GM18867 (cell line): ENCODE measurements at regions not wholly inside any gene's neighbourhood (a gene's known extent, or its start where the extent isn't known, plus 50 kb on each side); places are given as distances from the start of the nearest gene placed in this dataset.
"Not testable (repeated sequence)": the region's sequence is repeated elsewhere in the genome, so short reads cannot be mapped to it uniquely, and the experiment has no call there.

ENCODE experiments used
- ATAC-seq: cut with Tn5 transposase; IDR thresholded peaks from one replicate; pipeline ENCODE4 v1.9.1; 2021; ENCODE audit warnings: mild to moderate bottlenecking, moderate library complexity; ENCODE audit not compliant: unreplicated experiment

DNA sequence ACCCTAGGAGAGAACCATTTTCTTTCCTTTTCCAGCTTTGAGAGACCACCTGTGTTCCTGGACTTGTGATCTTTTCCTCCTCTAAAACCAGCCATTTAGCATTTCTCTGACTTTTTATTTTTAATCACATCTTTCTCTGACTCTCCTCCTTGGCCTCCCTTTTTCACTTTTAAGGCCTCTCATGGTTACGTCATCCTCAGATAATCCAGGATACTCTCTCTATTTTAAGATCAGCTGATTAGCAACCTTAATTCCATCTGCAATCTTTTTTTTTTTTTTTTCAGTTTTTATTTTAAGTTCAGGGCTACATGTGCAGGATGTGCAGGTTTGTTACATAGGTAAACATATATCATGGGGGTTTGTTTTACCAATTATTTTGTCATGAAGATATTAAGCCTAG lies 54.0 kb downstream of the RFPL4B start:
- no peak for ATAC-seq

GRCh38 chr6:112407101-112407590 lies 60.0 kb downstream of the RFPL4B start:
- no peak for ATAC-seq

DNA sequence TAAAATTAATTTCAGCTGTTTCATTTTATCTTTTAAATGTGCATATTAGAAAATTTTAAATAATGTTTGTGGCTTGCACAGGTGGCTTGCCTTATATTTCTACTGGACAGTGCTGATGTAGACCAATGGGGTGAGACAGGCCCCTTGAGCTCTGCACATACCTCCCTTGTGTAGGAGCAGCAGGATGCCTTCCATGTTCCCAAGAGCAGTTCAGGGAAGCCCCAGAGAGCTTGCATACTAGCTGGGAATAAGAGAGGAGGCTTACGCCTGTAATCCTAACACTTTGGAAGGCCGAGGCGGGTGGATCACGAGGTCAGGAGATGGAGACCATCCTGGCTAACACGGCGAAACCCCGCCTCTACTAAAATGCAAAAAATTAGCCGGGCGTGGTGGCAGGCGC lies 61.4 kb downstream of the RFPL4B start:
- no peak for ATAC-seq

DNA sequence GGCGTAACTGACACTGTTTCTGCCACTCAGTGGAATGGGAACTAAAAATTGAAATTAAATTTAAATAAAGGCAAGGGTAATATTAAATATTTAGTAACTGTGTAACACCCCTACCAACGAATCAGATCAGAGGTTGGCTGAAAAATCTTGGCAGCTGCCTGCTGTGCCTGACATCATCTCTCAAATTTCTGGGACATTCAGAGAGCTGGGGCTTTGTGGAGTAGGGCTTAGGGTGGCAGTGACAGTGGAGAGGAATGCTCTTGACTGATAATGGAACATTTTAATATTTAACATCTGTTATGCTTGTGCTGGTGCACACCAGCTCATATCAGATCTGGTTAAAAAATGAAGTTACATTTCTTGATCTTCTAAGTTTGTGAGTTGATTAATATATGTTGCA lies 62.2 kb downstream of the RFPL4B start:
- no peak for ATAC-seq

DNA sequence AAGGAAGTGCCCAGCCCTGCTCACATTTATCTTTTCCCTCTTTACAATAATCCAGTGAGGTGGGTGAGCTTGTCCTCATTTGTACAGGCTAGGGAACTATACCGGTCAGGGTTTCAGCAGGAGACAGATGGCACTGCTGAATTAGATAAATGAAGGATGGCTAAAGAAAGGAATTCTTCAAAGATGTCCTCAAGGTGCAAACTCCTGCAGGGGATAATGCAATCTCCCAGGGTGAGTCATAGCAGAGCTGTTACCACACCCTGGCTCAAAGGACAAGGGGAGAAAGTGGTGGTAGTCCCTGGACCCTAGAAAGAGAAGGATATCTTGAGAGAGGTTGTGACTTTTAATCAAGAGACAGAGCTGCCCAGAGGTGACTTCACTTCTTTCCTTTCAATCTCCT lies 66.7 kb downstream of the RFPL4B start:
- ATAC-seq = no peak

DNA sequence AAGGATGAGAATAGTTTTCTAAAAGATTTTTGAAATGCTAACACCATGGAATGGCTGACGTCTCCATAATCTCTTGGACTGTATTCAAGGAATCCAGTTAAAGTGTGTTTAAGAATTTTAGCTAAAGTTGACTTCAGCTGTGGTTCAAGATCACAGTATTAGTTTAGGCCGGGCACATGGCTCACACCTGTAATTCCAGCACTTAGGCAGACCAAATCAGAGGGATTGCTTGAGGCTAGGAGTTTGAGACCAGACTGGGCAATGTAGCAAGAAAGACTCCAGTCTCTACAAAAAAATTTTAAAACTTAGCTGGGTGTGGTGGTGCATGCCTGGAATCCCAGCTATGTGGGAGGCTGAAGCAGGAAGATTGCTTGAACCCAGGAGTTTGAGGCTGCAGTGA lies 68.2 kb downstream of the RFPL4B start:
- ATAC-seq = no peak

GRCh38 chr6:112416866-112417265 lies 69.7 kb downstream of the RFPL4B start:
- ATAC-seq = no peak

- ATAC-seq = not testable (repeated sequence)
These were observed 79.9 kb downstream of the RFPL4B start for GRCh38 chr6:112427011-112427410.

GRCh38 chr6:112427499-112427898 lies 80.4 kb downstream of the RFPL4B start:
- no peak for ATAC-seq

DNA sequence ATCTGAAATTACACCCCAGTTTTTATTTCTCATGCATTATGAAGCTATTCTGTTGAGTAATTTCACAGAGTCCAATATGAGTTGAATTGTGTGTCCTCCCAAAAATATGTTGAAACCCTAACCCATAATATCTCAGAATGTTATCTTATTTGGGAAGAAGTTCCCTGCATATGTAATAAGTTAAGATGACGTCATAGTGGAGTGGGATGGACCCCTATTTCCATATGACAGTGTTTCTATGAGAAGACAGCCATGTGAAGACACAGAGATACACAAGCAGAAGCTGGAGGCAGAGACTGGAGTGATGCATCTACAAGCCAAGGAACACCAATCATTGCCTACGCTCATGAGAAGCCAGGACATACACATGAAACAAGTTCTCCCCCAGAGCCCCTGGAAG lies 81.3 kb downstream of the RFPL4B start:
- no peak for ATAC-seq

GRCh38 chr6:112429226-112429625 lies 82.1 kb downstream of the RFPL4B start:
- ATAC-seq = no peak

DNA sequence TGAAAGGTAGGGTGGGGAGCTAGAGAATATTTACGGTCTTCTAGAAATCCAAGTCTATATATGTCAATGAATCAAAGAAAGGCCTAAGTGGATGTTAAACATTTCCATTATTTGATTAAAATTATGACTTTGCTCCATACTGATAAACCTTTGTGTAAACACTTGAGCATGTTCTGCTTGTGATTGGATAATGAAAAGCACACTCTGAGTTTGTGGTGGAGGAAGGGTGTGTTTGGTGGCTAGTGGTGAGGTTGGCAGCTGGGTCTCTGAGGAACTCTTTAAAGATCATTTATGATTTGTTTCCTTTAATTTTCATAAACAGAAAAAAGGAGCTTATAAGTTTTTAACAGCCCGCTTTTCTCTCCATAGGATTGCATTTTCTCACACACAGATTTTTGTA lies 84.7 kb downstream of the RFPL4B start:
- no peak for ATAC-seq

GRCh38 chr6:112432853-112433252 lies 85.7 kb downstream of the RFPL4B start:
- ATAC-seq = no peak

GRCh38 chr6:112433457-112433856 lies 86.3 kb downstream of the RFPL4B start:
- no peak for ATAC-seq

DNA sequence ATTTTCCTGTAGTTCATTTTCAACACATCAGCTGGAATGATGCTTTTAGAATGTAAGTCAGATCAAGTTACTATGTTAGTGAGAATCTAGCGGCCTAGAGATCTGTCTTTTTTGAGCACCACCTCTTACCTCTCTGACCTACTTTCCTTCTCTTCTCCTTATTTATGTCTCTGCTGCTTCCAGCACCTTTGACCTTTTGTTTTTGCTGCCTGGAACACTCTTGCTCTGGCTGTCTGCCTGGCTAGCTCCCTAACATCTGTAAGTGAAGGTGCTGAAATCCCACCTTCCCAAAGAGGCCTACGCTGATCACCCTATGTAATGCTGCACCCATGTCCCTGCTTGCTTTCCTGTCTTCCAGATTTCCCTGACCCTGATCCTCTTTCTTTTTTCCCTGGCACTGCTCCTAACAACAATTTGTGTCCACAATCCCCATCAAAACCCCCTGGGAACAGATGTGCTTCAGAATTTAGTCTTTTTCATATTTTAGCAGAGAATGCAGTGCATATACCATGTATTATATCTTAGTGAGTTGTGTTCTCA lies 87.8 kb downstream of the RFPL4B start:
- ATAC-seq = no peak

- ATAC-seq = no peak
These were observed 89.9 kb downstream of the RFPL4B start for GRCh38 chr6:112437058-112437457.

DNA sequence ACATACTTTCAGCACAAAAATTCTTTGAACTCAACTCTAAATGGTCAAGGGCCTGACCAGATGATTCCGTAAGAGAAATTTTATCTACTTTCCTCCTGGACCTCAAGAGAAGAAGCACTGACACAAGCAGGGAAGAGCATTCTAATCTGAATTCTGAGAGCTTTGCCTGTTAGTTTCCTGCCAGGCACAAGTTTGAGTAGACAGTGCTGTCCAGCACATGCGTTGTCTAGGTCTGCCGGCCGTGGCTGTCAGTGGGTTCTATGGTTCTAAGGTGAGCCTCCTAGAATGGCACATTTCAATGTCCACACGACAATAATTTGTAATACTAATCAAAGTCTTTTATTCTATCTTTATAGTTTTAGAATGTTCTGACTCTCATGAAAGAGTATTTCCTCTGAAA lies 91.9 kb downstream of the RFPL4B start:
- no peak for ATAC-seq

- no peak for ATAC-seq
These were observed 92.3 kb downstream of the RFPL4B start for GRCh38 chr6:112439432-112439831.

GRCh38 chr6:112441607-112442006 lies 94.5 kb downstream of the RFPL4B start:
- peak; percentile 40 for ATAC-seq

GRCh38 chr6:112443179-112444065 lies 96.3 kb downstream of the RFPL4B start:
- no peak for ATAC-seq

GRCh38 chr6:112448786-112449185 lies 101.7 kb downstream of the RFPL4B start:
- ATAC-seq = not testable (repeated sequence)

DNA sequence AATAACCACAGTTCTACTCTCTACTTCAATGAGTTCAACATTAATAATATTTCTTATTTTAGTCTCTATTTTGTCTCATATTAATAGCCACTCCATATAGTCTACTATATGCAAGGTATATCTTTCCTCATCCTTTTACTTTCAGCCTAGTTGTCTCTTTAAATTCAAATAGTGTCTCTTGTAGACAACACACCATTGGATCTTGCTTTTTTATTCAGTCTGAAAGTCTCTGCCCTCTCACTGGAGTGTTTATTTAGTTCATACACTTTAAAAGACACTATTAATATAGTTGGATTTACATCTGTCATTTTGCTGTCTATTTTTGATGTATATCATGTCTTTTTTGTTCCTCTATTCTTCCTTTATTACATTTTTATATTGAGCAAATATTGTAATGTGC lies 103.5 kb downstream of the RFPL4B start:
- no peak for ATAC-seq
